ENCODE measurements at regions not wholly inside any gene's neighbourhood (a gene's known extent, or its start where the extent isn't known, plus 50 kb on each side); places are given as distances from the start of the nearest gene placed in this dataset.

GRCh38 chr13:38519229-38519911 lies 167.5 kb upstream of the FREM2 start:
- DNase-seq = no peak

GRCh38 chr13:38520041-38520440 lies 166.8 kb upstream of the FREM2 start:
- DNase-seq = no peak

GRCh38 chr13:38527140-38527539 lies 159.7 kb upstream of the FREM2 start:
- no peak for DNase-seq

GRCh38 chr13:38528986-38529385 lies 157.9 kb upstream of the FREM2 start:
- no peak for DNase-seq

- peak; percentile 29 for DNase-seq
Observed at GRCh38 chr13:38530492-38530891, 156.4 kb upstream of the FREM2 start.

GRCh38 chr13:38535261-38535660 lies 151.6 kb upstream of the FREM2 start:
- no peak for DNase-seq

- DNase-seq = no peak
Observed at GRCh38 chr13:38537051-38537450, 149.8 kb upstream of the FREM2 start.

GRCh38 chr13:38538422-38538821 lies 148.5 kb upstream of the FREM2 start:
- no peak for DNase-seq

- no peak for DNase-seq
Observed at GRCh38 chr13:38539632-38540031, 147.2 kb upstream of the FREM2 start.

- DNase-seq = no peak
Observed at GRCh38 chr13:38542601-38543000, 144.3 kb upstream of the FREM2 start.

GRCh38 chr13:38543561-38543960 lies 143.3 kb upstream of the FREM2 start:
- DNase-seq = no peak

GRCh38 chr13:38563739-38564138 lies 123.1 kb upstream of the FREM2 start:
- no peak for DNase-seq

GRCh38 chr13:38564256-38565150 lies 122.4 kb upstream of the FREM2 start:
- peak; percentile 33 for DNase-seq

- no peak for DNase-seq
Observed at GRCh38 chr13:38566023-38566422, 120.9 kb upstream of the FREM2 start.

- DNase-seq = no peak
Observed at GRCh38 chr13:38566519-38566918, 120.4 kb upstream of the FREM2 start.

- DNase-seq = no peak
Observed at GRCh38 chr13:38570706-38571105, 116.2 kb upstream of the FREM2 start.

- no peak for DNase-seq
Observed at GRCh38 chr13:38575427-38575826, 111.5 kb upstream of the FREM2 start.

- no peak for DNase-seq
Observed at GRCh38 chr13:38577048-38577447, 109.8 kb upstream of the FREM2 start.

- peak; percentile 29 for DNase-seq
Observed at GRCh38 chr13:38582133-38582532, 104.7 kb upstream of the FREM2 start.

GRCh38 chr13:38590230-38590629 lies 96.6 kb upstream of the FREM2 start:
- DNase-seq = no peak

GRCh38 chr13:38590796-38591507 lies 95.9 kb upstream of the FREM2 start:
- no peak for DNase-seq

GRCh38 chr13:38602266-38602665 lies 84.6 kb upstream of the FREM2 start:
- DNase-seq = peak; percentile 8
